HUES6 (cell line): ENCODE measurements at regions not wholly inside any gene's neighbourhood (a gene's known extent, or its start where the extent isn't known, plus 50 kb on each side); places are given as distances from the start of the nearest gene placed in this dataset.
"Not testable (repeated sequence)": the region's sequence is repeated elsewhere in the genome, so short reads cannot be mapped to it uniquely, and the experiment has no call there.

Source experiments
- H3K27ac ChIP-seq: 2 replicates; pipeline ENCODE4 v1.7.0; 2013; ENCODE audit warnings: low read depth, mild to moderate bottlenecking, low read length, inconsistent platforms
- H3K27me3 ChIP-seq: 2 replicates; pipeline ENCODE4 v1.6.1; 2013; ENCODE audit warnings: low read length; ENCODE audit not compliant: control insufficient read depth, insufficient read depth
- H3K36me3 ChIP-seq: 2 replicates; pipeline ENCODE4 v1.6.1; 2013; ENCODE audit warnings: low read length; ENCODE audit not compliant: control insufficient read depth, insufficient read depth
- H3K4me1 ChIP-seq: 2 replicates; pipeline ENCODE4 v1.6.1; 2013; ENCODE audit warnings: low read length; ENCODE audit not compliant: control insufficient read depth, insufficient read depth
- H3K4me3 ChIP-seq: 2 replicates; pipeline ENCODE4 v1.5.1; 2013; ENCODE audit warnings: low read depth, low read length
- H3K9ac ChIP-seq: one replicate; pipeline ENCODE4 v1.6.1; 2013; ENCODE audit warnings: mild to moderate bottlenecking, low read length
- H3K9me3 ChIP-seq: 2 replicates; pipeline ENCODE4 v1.6.1; 2013; ENCODE audit warnings: low read depth, low read length; ENCODE audit not compliant: control insufficient read depth, insufficient read depth

GRCh38 chr2:87584268-87584906, 163.5 kb upstream of the PLGLB2 start:
- not testable (repeated sequence) for H3K4me3 ChIP-seq, H3K4me1 ChIP-seq, H3K36me3 ChIP-seq, H3K9me3 ChIP-seq, H3K9ac ChIP-seq, H3K27ac ChIP-seq, H3K27me3 ChIP-seq

DNA sequence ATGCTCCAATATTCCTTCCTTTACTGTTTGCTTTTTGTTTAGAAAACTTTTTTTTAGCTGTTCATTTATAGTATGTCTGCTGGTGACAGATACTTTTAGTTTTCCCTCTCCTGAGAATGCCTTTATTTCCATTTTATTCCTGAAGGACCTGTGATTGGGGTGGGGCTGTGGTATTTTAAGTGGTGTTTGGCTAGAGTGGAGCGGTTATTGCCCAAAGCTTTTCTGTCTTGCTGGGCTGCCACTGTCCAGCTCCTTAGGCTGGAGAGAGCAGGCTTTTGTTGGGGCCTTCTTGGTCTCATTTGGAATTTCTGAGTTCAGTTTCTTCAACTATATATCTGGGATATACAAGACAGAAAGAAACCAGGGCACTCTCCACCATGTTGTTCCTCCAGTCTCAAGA, 160.0 kb upstream of the PLGLB2 start:
- not testable (repeated sequence) for H3K4me1 ChIP-seq, H3K4me3 ChIP-seq, H3K27me3 ChIP-seq, H3K9ac ChIP-seq, H3K36me3 ChIP-seq, H3K27ac ChIP-seq, H3K9me3 ChIP-seq

DNA sequence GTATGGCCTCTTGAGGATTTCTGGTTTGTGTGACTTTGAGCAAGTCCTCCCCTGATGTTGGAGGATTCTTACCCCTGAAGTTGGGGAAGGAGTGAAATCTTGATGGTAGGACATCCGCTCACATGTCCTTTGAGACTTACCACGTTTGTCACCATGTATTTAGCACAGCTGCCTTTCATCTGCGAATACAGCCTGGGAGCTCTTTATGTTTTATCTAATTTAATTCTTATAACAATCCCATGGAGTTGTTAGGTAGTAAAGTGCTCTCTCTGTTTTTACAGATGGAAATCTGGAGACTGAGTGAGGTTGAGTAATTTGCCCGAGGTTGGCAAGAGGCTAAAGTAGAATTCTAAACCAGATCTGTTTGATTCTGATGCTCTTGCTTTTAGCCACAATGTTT, 154.9 kb upstream of the PLGLB2 start:
- not testable (repeated sequence) for H3K4me3 ChIP-seq, H3K27me3 ChIP-seq, H3K4me1 ChIP-seq, H3K9me3 ChIP-seq, H3K9ac ChIP-seq, H3K36me3 ChIP-seq, H3K27ac ChIP-seq

DNA sequence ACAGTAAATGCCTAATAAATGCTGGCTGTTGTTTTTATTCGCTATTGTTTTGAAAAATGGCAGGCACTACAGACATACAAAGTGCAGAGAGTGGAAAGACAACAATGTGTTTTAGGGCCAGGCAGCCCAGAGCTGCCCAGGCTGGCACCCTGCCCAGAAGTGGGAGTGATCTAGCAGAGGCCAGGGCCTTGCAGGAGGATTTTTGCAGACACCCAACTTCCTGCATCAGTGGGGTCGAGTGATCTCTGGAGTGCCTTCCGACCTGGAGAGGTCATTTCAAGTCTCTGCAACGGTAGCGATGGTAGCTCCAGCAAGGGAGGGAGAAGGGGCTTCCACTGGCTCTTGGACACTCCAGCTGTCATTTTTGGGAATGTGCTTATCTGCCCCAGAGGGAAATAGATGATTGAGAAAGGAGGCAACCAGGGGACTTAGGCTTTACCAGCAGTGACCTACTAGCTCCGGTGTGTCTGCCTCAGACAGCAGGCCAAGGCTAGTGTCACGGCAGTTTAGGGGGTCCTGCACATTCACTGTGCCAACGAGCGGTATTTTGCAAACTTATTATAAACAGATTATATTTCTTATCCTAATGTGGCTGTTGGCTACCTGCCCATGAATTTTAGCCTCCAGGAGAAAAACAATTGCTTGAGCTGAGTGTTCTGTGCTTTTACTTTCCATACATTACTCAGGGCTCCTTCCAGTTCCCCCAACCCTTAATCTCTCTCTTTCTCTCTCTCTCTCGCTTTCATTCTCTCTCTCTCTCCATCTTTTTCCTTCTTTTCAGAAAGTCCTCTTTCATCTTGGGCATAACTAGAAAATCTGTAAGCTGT, 153.9 kb upstream of the PLGLB2 start:
- not testable (repeated sequence) for H3K9ac ChIP-seq, H3K4me1 ChIP-seq, H3K27ac ChIP-seq, H3K27me3 ChIP-seq, H3K4me3 ChIP-seq, H3K36me3 ChIP-seq, H3K9me3 ChIP-seq

DNA sequence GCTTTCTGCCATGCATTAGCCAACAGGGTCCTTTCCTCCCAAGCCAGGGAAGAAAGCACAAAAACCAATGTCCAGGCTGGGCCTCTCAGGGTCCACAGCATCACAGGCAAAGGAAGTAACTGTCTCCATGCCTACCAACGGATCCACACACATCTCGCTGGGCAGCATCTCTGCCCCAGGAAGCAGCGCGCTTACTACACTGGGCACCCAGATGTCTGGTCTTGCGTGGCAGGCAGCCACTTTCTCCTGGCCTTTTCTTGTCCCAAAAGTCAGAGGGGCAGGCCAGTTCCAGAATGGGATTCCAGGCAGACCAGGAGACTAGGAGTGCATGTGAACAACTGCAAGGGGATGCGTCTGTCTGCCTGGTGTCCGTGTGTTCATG, 153.3 kb upstream of the PLGLB2 start:
- H3K27me3 ChIP-seq, H3K4me3 ChIP-seq, H3K9me3 ChIP-seq, H3K4me1 ChIP-seq, H3K27ac ChIP-seq, H3K9ac ChIP-seq, H3K36me3 ChIP-seq: not testable (repeated sequence)

GRCh38 chr2:87595017-87595416, 152.9 kb upstream of the PLGLB2 start:
- H3K27ac ChIP-seq, H3K4me1 ChIP-seq, H3K9ac ChIP-seq, H3K4me3 ChIP-seq, H3K36me3 ChIP-seq, H3K27me3 ChIP-seq, H3K9me3 ChIP-seq: not testable (repeated sequence)

- not testable (repeated sequence) for H3K4me1 ChIP-seq, H3K27ac ChIP-seq, H3K27me3 ChIP-seq, H3K36me3 ChIP-seq, H3K9me3 ChIP-seq, H3K9ac ChIP-seq, H3K4me3 ChIP-seq
These were observed 146.9 kb upstream of the PLGLB2 start for GRCh38 chr2:87600961-87601360.

GRCh38 chr2:87602118-87602517, 145.8 kb upstream of the PLGLB2 start:
- H3K9ac ChIP-seq, H3K4me3 ChIP-seq, H3K36me3 ChIP-seq, H3K27ac ChIP-seq, H3K27me3 ChIP-seq, H3K4me1 ChIP-seq, H3K9me3 ChIP-seq: not testable (repeated sequence)

- H3K27me3 ChIP-seq, H3K27ac ChIP-seq, H3K4me1 ChIP-seq, H3K36me3 ChIP-seq, H3K9me3 ChIP-seq, H3K4me3 ChIP-seq, H3K9ac ChIP-seq: not testable (repeated sequence)
These were observed 145.2 kb upstream of the PLGLB2 start for GRCh38 chr2:87602728-87603127.

DNA sequence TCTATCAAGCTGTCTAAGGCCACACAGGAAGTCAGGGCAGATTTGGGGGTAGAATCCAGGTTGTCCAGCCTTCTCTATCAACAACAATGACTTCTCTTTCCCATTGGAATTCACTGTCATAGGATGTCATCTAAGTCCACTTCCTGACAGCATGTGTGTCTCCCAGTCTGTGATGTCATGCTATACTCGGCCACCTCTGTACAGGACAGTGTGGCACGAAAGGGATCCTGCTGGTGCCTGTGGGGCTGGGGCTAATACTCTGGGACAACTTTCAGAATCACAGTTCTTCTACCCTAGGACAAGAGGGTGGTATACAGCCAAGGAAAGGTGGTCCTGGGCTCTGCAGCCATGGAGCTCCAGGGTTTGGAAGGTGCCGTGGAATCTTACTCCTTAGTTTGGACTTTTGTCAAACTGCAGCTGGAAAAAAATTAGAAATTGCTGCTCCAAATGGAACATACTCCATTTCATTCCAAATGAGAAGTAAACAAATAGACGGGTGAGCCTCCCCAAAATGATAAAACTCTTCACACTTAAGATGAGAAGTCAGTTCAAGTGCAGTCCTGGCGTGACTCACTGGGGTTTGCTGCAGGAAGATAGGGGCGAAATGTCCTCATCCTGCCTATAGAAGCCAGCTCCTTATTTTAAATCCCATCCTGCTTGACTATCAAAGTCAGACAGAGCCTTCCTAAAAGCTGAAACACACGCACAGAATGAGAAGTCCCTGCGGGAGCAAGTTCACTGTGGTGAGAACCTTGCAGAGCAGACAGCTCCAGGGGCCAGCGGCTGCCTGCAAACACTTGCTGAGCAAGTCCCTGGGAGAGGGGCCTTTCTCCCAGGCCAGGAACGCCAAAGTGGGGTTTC, 144.2 kb upstream of the PLGLB2 start:
- H3K27me3 ChIP-seq, H3K9ac ChIP-seq, H3K36me3 ChIP-seq, H3K4me3 ChIP-seq, H3K9me3 ChIP-seq, H3K4me1 ChIP-seq, H3K27ac ChIP-seq: not testable (repeated sequence)

DNA sequence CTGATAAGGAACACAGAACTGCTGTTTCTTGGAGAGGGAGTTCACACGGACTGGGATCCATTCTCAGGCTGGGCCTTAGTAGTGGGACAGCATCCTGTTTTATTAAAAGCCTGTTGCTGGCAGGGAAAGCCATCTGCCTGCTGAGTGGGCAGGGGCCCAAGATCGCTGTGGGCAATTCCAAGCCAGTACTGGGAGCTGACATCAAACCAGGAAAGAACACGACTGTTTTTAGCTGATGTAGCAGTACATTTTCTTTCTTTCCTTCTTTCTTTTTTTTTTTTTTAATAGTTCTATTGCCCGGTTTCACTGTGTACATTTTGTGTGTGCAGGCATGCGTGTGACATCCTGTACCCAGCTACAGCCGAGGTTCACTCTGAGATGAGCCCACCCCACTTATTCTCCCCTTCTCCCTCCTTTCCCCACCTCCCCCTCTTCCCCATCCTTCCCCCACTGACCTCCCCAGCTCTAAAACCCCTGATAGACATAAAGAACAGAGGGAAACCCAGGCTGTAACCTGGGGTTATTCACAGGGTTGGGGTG, 143.5 kb upstream of the PLGLB2 start:
- not testable (repeated sequence) for H3K9ac ChIP-seq

More for the DNA sequence above, 143.5 kb upstream of the PLGLB2 start:
- H3K9me3 ChIP-seq, H3K4me3 ChIP-seq, H3K27ac ChIP-seq, H3K36me3 ChIP-seq, H3K27me3 ChIP-seq, H3K4me1 ChIP-seq: not testable (repeated sequence)
